ENCODE measurements at regions not wholly inside any gene's neighbourhood (a gene's known extent, or its start where the extent isn't known, plus 50 kb on each side); places are given as distances from the start of the nearest gene placed in this dataset.
"Not testable (repeated sequence)": the region's sequence is repeated elsewhere in the genome, so short reads cannot be mapped to it uniquely, and the experiment has no call there.

- H3K9me3 Mint-ChIP-seq (ENCODE audit: unreplicated experiment): peaks cover 58% of the 10 kb centered on the region
- no peak for TF ChIP-seq CTCF (IDR thresholded peaks at IDR 0.05)
- H3K36me3 Mint-ChIP-seq (ENCODE audit: unreplicated experiment): no peaks in the 10 kb centered on the region
- H3K27ac Mint-ChIP-seq (ENCODE audit: unreplicated experiment): no peak overlapping the region
- DNase-seq (ENCODE audit: extremely low spot score, unreplicated experiment): no peak
- H3K4me1 Mint-ChIP-seq (ENCODE audit: unreplicated experiment): no peaks in the 10 kb centered on the region
- no peaks in the 10 kb centered on the region for H3K27me3 Mint-ChIP-seq (ENCODE audit: unreplicated experiment)
- no peak overlapping the region for H3K4me3 Mint-ChIP-seq (ENCODE audit: unreplicated experiment)
These were observed 1124.6 kb downstream of the TMEM121 start for GRCh38 chr14:106651016-106651415.

- peaks cover 50% of the 10 kb centered on the region for H3K9me3 Mint-ChIP-seq (ENCODE audit: unreplicated experiment)
- no peaks in the 10 kb centered on the region for H3K27me3 Mint-ChIP-seq (ENCODE audit: unreplicated experiment)
- no peak overlapping the region for H3K4me3 Mint-ChIP-seq (ENCODE audit: unreplicated experiment)
- no peak for DNase-seq (ENCODE audit: extremely low spot score, unreplicated experiment)
- H3K36me3 Mint-ChIP-seq (ENCODE audit: unreplicated experiment): no peaks in the 10 kb centered on the region
- no peak overlapping the region for H3K27ac Mint-ChIP-seq (ENCODE audit: unreplicated experiment)
- no peaks in the 10 kb centered on the region for H3K4me1 Mint-ChIP-seq (ENCODE audit: unreplicated experiment)
- TF ChIP-seq CTCF (IDR thresholded peaks at IDR 0.05): no peak
These were observed 1126.1 kb downstream of the TMEM121 start for GRCh38 chr14:106652494-106652893.

GRCh38 chr14:106657460-106657859 is 1131.1 kb downstream of the TMEM121 start:
- DNase-seq (ENCODE audit: extremely low spot score, unreplicated experiment): no peak
- Mint-ChIP-seq H3K4me1 (ENCODE audit: unreplicated experiment) (no peaks in the 10 kb centered on the region), H3K36me3 (ENCODE audit: unreplicated experiment) (no peaks in the 10 kb centered on the region), H3K4me3 (ENCODE audit: unreplicated experiment) (no peak overlapping the region), H3K27me3 (ENCODE audit: unreplicated experiment) (no peaks in the 10 kb centered on the region), H3K9me3 (ENCODE audit: unreplicated experiment) (peaks cover 41% of the 10 kb centered on the region), H3K27ac (ENCODE audit: unreplicated experiment) (no peak overlapping the region)
- TF ChIP-seq CTCF (IDR thresholded peaks at IDR 0.05): no peak

- not testable (repeated sequence) for H3K4me1 Mint-ChIP-seq (ENCODE audit: unreplicated experiment); H3K27ac Mint-ChIP-seq (ENCODE audit: unreplicated experiment); H3K36me3 Mint-ChIP-seq (ENCODE audit: unreplicated experiment); H3K4me3 Mint-ChIP-seq (ENCODE audit: unreplicated experiment); DNase-seq (ENCODE audit: extremely low spot score, unreplicated experiment); H3K27me3 Mint-ChIP-seq (ENCODE audit: unreplicated experiment)
- H3K9me3 Mint-ChIP-seq (ENCODE audit: unreplicated experiment): peaks cover 46% of the 10 kb centered on the region
These were observed 1131.9 kb downstream of the TMEM121 start for GRCh38 chr14:106658066-106658860.

DNA sequence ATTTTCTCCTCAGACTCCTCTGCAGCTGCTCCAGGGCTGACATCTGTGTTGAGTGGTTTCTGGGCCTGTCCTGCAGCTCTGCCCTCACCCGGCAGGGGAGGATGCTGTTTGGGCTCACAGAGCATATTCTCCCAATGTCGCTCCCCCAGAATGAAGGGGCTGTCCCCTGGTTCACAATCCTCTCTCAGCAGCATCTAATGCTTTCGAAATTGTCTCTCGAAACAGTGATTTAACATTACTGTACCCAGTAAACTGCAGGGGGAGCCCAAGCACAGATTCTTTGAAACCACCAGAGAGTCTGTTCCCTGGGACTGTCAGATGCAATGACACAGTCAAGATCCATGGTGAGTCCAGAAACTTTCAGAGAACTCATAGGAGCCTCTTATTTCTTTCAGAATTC is 1135.2 kb downstream of the TMEM121 start:
- H3K4me3 Mint-ChIP-seq (ENCODE audit: unreplicated experiment); DNase-seq (ENCODE audit: extremely low spot score, unreplicated experiment); H3K27me3 Mint-ChIP-seq (ENCODE audit: unreplicated experiment); H3K4me1 Mint-ChIP-seq (ENCODE audit: unreplicated experiment); H3K36me3 Mint-ChIP-seq (ENCODE audit: unreplicated experiment); H3K27ac Mint-ChIP-seq (ENCODE audit: unreplicated experiment): not testable (repeated sequence)
- peaks cover 49% of the 10 kb centered on the region for H3K9me3 Mint-ChIP-seq (ENCODE audit: unreplicated experiment)

- Mint-ChIP-seq H3K27me3 (ENCODE audit: unreplicated experiment) (no peaks in the 10 kb centered on the region), H3K36me3 (ENCODE audit: unreplicated experiment) (no peaks in the 10 kb centered on the region), H3K9me3 (ENCODE audit: unreplicated experiment) (peaks cover 53% of the 10 kb centered on the region), H3K4me3 (ENCODE audit: unreplicated experiment) (no peak overlapping the region), H3K27ac (ENCODE audit: unreplicated experiment) (no peak overlapping the region), H3K4me1 (ENCODE audit: unreplicated experiment) (no peaks in the 10 kb centered on the region)
- TF ChIP-seq CTCF (IDR thresholded peaks at IDR 0.05): no peak
- no peak for DNase-seq (ENCODE audit: extremely low spot score, unreplicated experiment)
These were observed 1136.7 kb downstream of the TMEM121 start for GRCh38 chr14:106662936-106663550.

All from osteocyte (in vitro differentiated cells).